ENCODE measurements at regions not wholly inside any gene's neighbourhood (a gene's known extent, or its start where the extent isn't known, plus 50 kb on each side); places are given as distances from the start of the nearest gene placed in this dataset.

GRCh38 chr4:3685081-3685645 is 81.0 kb upstream of the ADRA2C start:
- Histone ChIP-seq H3K36me3 (replicated peaks; ENCODE audit: insufficient read depth, low read depth) (no peaks in the 10 kb centered on the region), H3K9me2 (replicated peaks; ENCODE audit: insufficient read depth) (no peaks in the 10 kb centered on the region), H2AFZ (no peak overlapping the region), H4K20me1 (ENCODE audit: insufficient read depth, poor library complexity, severe bottlenecking) (no peaks in the 10 kb centered on the region), H3K27ac (no peak overlapping the region), H3K79me2 (no peaks in the 10 kb centered on the region), H3K27me3 (no peaks in the 10 kb centered on the region), H3K4me2 (no peak overlapping the region), H3K4me3 (no peak overlapping the region), H3K9me3 (ENCODE audit: low read depth) (no peaks in the 10 kb centered on the region), H3K4me1 (ENCODE audit: insufficient read depth) (no peaks in the 10 kb centered on the region)
- 91% methylated on average over 15 of the region's 15 CpGs for WGBS (ENCODE audit: low lambda C conversion rate, missing lambda C conversion rate)
- DNase-seq (ENCODE audit: low spot score), result no peak
- no peak for TF ChIP-seq EZH2 (IDR thresholded peaks at IDR 0.05; ENCODE audit: borderline replicate concordance)
- TF ChIP-seq CTCF (IDR thresholded peaks at IDR 0.05; ENCODE audit: poor library complexity), result no peak
- no peak for TF ChIP-seq EZH2phosphoT487 (IDR thresholded peaks at IDR 0.05; ENCODE audit: low read depth, severe bottlenecking, unreplicated experiment)

- Histone ChIP-seq H3K9me3 (ENCODE audit: low read depth) (no peaks in the 10 kb centered on the region), H3K4me2 (no peak overlapping the region), H2AFZ (no peak overlapping the region), H3K36me3 (replicated peaks; ENCODE audit: insufficient read depth, low read depth) (no peaks in the 10 kb centered on the region), H3K27ac (no peak overlapping the region), H3K27me3 (no peaks in the 10 kb centered on the region), H3K9me2 (replicated peaks; ENCODE audit: insufficient read depth) (no peaks in the 10 kb centered on the region), H3K4me3 (no peak overlapping the region), H3K4me1 (ENCODE audit: insufficient read depth) (no peaks in the 10 kb centered on the region), H4K20me1 (ENCODE audit: insufficient read depth, poor library complexity, severe bottlenecking) (no peaks in the 10 kb centered on the region), H3K79me2 (no peaks in the 10 kb centered on the region)
- TF ChIP-seq CTCF (IDR thresholded peaks at IDR 0.05; ENCODE audit: poor library complexity) (no peak), EZH2phosphoT487 (IDR thresholded peaks at IDR 0.05; ENCODE audit: low read depth, severe bottlenecking, unreplicated experiment) (no peak), EZH2 (IDR thresholded peaks at IDR 0.05; ENCODE audit: borderline replicate concordance) (no peak)
- WGBS (ENCODE audit: low lambda C conversion rate, missing lambda C conversion rate), result 94% methylated on average over 8 of the region's 8 CpGs
- no peak for DNase-seq (ENCODE audit: low spot score)
These were observed 81.6 kb upstream of the ADRA2C start for GRCh38 chr4:3684546-3684945.

- 93% methylated on average over 30 of the region's 30 CpGs for WGBS (ENCODE audit: low lambda C conversion rate, missing lambda C conversion rate)
- Histone ChIP-seq H3K9me3 (ENCODE audit: low read depth) (no peaks in the 10 kb centered on the region), H3K4me3 (no peak overlapping the region), H3K4me2 (no peak overlapping the region), H2AFZ (no peak overlapping the region), H3K36me3 (replicated peaks; ENCODE audit: insufficient read depth, low read depth) (no peaks in the 10 kb centered on the region), H3K27me3 (no peaks in the 10 kb centered on the region), H4K20me1 (ENCODE audit: insufficient read depth, poor library complexity, severe bottlenecking) (no peaks in the 10 kb centered on the region), H3K4me1 (ENCODE audit: insufficient read depth) (no peaks in the 10 kb centered on the region), H3K27ac (no peak overlapping the region), H3K9me2 (replicated peaks; ENCODE audit: insufficient read depth) (no peaks in the 10 kb centered on the region), H3K79me2 (no peaks in the 10 kb centered on the region)
- DNase-seq (ENCODE audit: low spot score), result no peak
- TF ChIP-seq EZH2phosphoT487 (IDR thresholded peaks at IDR 0.05; ENCODE audit: low read depth, severe bottlenecking, unreplicated experiment) (no peak), CTCF (IDR thresholded peaks at IDR 0.05; ENCODE audit: poor library complexity) (no peak), EZH2 (IDR thresholded peaks at IDR 0.05; ENCODE audit: borderline replicate concordance) (no peak)
These were observed 82.3 kb upstream of the ADRA2C start for GRCh38 chr4:3683744-3684421.

Measured in hepatocyte (in vitro differentiated cells).